ENCODE measurements at regions not wholly inside any gene's neighbourhood (a gene's known extent, or its start where the extent isn't known, plus 50 kb on each side); places are given as distances from the start of the nearest gene placed in this dataset.

GRCh38 chr11:134710861-134711407, 298.9 kb upstream of the B3GAT1 start:
- no peak for TF ChIP-seq POU6F1 (CRISPR knock-in tag; IDR thresholded peaks at IDR 0.05; ENCODE audit: borderline replicate concordance, low read depth)
- TF ChIP-seq PATZ1 (CRISPR knock-in tag; IDR thresholded peaks at IDR 0.05; ENCODE audit: borderline replicate concordance), result no peak
- no peak for TF ChIP-seq CREB5 (CRISPR knock-in tag; IDR thresholded peaks at IDR 0.05; ENCODE audit: low read depth)
- TF ChIP-seq TCF4 (CRISPR knock-in tag; IDR thresholded peaks at IDR 0.05; ENCODE audit: borderline replicate concordance), result no peak
- TF ChIP-seq RARB (CRISPR knock-in tag; IDR thresholded peaks at IDR 0.05), result no peak
- no peak for TF ChIP-seq ZFP3 (CRISPR knock-in tag; IDR thresholded peaks at IDR 0.05)
- no peak for TF ChIP-seq CSRNP3 (CRISPR knock-in tag; IDR thresholded peaks at IDR 0.05)
- no peak for TF ChIP-seq TOX (CRISPR knock-in tag; IDR thresholded peaks at IDR 0.05; ENCODE audit: borderline replicate concordance)
- TF ChIP-seq SNAI2 (CRISPR knock-in tag; IDR thresholded peaks at IDR 0.05), result no peak
- TF ChIP-seq TSHZ2 (CRISPR knock-in tag; IDR thresholded peaks at IDR 0.05), result no peak
